WERI-Rb-1 (cell line): ENCODE measurements at regions not wholly inside any gene's neighbourhood (a gene's known extent, or its start where the extent isn't known, plus 50 kb on each side); places are given as distances from the start of the nearest gene placed in this dataset.
A peak's percentile ranks its signal among the peaks of the same experiment; 100 is the strongest.

Source experiments
- DNase-seq: peaks from one replicate; pipeline ENCODE4 v3.0.0-alpha.2; 2020
- H3K27ac ChIP-seq: fragments of 250-450 bp; sonication (Bioruptor Pico); 2 replicates; pipeline ENCODE4 v1.5.1; 2020; ENCODE audit warnings: mild to moderate bottlenecking, moderate library complexity
- H3K27me3 ChIP-seq: fragments of 250-450 bp; sonication (Bioruptor Pico); 2 replicates; pipeline ENCODE4 v1.5.1; 2021; ENCODE audit warnings: mild to moderate bottlenecking, low read depth, moderate library complexity; ENCODE audit not compliant: insufficient read depth, severe bottlenecking
- H3K36me3 ChIP-seq: fragments of 250-450 bp; sonication (Bioruptor Pico); 2 replicates; pipeline ENCODE4 v1.5.1; 2020; ENCODE audit warnings: mild to moderate bottlenecking, moderate library complexity
- H3K4me3 ChIP-seq: 2 replicates; pipeline ENCODE4 v1.5.1; 2011; ENCODE audit warnings: low read depth, mild to moderate bottlenecking, control low read depth, low read length
- H3K9me3 ChIP-seq: fragments of 250-450 bp; sonication (Bioruptor Pico); 2 replicates; pipeline ENCODE4 v1.5.1; 2021; ENCODE audit warnings: mild to moderate bottlenecking, moderate library complexity; ENCODE audit not compliant: severe bottlenecking
- CTCF ChIP-seq: IDR thresholded peaks from 2 replicates; pipeline ENCODE4 v1.5.1; 2011; ENCODE audit warnings: low read depth, mild to moderate bottlenecking, control low read depth, inconsistent platforms, low read length

DNA sequence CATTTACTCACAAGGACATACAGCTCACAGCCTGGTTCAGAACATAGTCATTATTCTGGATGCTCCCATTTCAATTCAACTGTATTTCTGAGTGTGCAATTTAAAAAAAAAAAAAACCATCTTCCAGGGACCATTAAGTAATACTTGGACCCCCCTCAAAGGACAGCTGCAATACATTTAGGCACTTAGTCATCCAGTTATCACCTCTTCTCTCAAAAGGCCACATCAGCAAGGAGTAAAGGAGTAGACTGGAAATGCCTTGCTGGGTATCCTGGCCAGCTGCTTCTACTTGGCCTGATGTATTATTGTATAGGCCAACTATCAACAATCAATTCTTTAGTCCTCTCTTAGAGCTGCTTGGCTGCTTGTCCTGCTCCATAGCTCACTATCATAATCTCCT lies 211.4 kb upstream of the SETMAR start:
- Histone ChIP-seq H3K36me3 (no peaks in the 10 kb centered on the region), H3K4me3 (no peak overlapping the region), H3K27ac (no peak overlapping the region), H3K9me3 (no peaks in the 10 kb centered on the region), H3K27me3 (no peaks in the 10 kb centered on the region)
- no peak for TF ChIP-seq CTCF
- no peak for DNase-seq

DNA sequence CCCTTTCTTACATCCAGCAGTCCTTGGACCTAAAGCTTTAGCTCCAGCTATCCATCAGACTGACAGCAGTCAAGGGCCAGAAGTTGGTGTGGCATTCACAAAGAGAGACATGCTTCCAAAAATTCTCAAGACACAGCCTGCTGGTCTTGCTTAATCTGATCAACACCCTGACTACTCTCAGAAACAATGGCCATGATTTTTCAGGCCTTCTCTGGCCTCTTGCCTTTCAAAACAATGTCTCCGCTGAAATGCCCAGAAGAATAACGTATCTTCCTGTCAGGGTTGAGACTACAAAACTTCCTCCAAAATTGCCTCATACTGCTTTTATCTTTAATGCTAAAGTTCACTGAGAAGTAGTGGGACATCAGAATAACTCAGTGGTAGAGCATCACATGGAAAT lies 205.4 kb upstream of the SETMAR start:
- Histone ChIP-seq H3K27me3 (no peaks in the 10 kb centered on the region), H3K4me3 (no peak overlapping the region), H3K36me3 (no peaks in the 10 kb centered on the region), H3K27ac (no peak overlapping the region), H3K9me3 (no peaks in the 10 kb centered on the region)
- no peak for TF ChIP-seq CTCF
- no peak for DNase-seq

DNA sequence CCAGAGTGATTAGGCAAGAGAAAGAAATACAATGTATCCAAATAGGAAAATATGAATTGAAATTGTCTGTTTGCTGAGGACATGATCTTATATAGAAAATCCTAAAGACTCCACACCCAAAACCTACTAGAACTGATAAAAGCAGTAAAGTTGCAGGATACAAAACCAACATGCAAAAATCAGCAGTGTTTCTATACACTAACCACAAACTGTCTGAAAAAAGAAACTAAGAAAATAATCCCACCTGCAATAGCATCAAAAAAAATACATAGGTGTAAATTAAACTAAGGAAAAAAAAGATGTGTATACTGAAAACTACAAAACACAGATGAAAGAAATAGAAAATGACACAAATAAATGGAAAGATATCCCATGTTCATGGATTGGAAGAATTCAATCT lies 203.6 kb upstream of the SETMAR start:
- no peak for DNase-seq
- no peaks in the 10 kb centered on the region for H3K36me3 ChIP-seq
- H3K4me3 ChIP-seq: no peak overlapping the region
- TF ChIP-seq CTCF: no peak
- no peak overlapping the region for H3K27ac ChIP-seq
- no peaks in the 10 kb centered on the region for H3K9me3 ChIP-seq
- no peaks in the 10 kb centered on the region for H3K27me3 ChIP-seq

- 0 out of 2 replicates have a peak, but pooled peaks have one; percentile 7 for TF ChIP-seq CTCF
- Histone ChIP-seq H3K9me3 (no peaks in the 10 kb centered on the region), H3K27me3 (no peaks in the 10 kb centered on the region), H3K4me3 (no peak overlapping the region), H3K36me3 (no peaks in the 10 kb centered on the region), H3K27ac (no peak overlapping the region)
- DNase-seq: no peak
Measured at GRCh38 chr3:4107430-4107829, 195.7 kb upstream of the SETMAR start.

DNA sequence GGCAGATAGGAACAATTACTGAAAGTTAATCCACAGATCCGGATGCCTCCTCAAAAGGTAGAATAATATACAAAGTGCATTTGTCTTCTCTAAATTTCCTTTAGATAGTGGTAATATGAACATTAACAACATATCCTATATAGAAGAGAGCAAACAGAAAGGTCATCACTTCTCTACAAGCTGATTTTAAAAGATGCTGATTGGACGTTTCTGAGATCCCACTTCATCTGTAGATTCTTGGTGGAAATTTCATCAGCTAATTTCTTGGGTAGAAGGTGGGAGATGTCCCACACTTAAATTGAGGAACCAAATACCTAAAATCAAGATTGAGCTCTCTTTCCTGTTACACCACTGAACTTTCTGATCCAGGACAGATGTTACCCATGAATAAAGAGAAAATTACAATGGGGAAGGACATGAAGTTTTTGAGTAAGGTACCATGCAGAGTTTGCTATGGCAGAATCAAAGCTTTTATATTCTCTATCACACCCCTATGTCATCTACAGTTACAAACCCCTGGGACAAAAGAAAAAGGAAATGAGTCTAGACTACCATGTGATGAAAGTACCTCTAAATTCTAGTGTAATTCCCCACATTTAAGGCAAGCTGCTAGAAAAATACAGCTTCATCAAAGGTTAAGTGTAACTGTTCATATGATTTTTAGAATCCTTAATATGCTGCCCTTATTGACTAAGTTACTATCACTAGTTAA lies 189.2 kb upstream of the SETMAR start:
- DNase-seq: no peak
- no peaks in the 10 kb centered on the region for H3K9me3 ChIP-seq
- H3K27ac ChIP-seq: no peak overlapping the region
- no peak for TF ChIP-seq CTCF
- no peaks in the 10 kb centered on the region for H3K36me3 ChIP-seq
- no peaks in the 10 kb centered on the region for H3K27me3 ChIP-seq
- no peak overlapping the region for H3K4me3 ChIP-seq

DNA sequence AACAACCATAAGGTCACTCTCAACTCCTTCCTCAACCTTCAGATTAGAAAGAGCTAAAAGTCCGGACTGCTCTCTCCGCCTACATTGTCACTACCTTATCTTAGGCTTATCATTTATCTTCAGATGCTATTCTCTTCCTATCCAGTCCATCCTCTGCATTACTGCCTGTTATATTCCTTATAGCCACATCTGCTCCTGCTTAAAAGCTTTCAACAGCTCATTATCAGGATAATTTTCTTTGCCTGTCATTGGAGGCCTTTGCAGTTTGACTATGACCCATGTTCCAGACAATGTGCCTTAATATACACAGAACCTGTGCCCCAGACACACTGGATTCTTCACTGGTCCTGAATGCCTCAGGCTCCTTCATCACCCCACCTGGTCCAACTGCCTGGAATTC lies 184.1 kb upstream of the SETMAR start:
- Histone ChIP-seq H3K4me3 (no peak overlapping the region), H3K27ac (no peak overlapping the region), H3K27me3 (no peaks in the 10 kb centered on the region), H3K36me3 (no peaks in the 10 kb centered on the region), H3K9me3 (no peaks in the 10 kb centered on the region)
- no peak for TF ChIP-seq CTCF
- no peak for DNase-seq
